H9 (cell line): ENCODE measurements at regions not wholly inside any gene's neighbourhood (a gene's known extent, or its start where the extent isn't known, plus 50 kb on each side); places are given as distances from the start of the nearest gene placed in this dataset.

Experiments
- DNase-seq: peaks from one replicate; pipeline ENCODE4 v3.0.0-alpha.2; 2017
- H2AFZ ChIP-seq: one replicate; pipeline ENCODE4 v1.6.1; 2013; ENCODE audit warnings: mild to moderate bottlenecking, low read length, control low read depth, moderate library complexity
- H2AK5ac ChIP-seq: 2 replicates; pipeline ENCODE4 v1.6.1; 2013; ENCODE audit warnings: low read length, control low read depth, mixed read lengths; ENCODE audit not compliant: insufficient read length
- H2BK120ac ChIP-seq: one replicate; pipeline ENCODE4 v1.6.1; 2013; ENCODE audit warnings: low read depth, mild to moderate bottlenecking, low read length, control low read depth, inconsistent platforms; ENCODE audit not compliant: poor library complexity, severe bottlenecking
- H2BK12ac ChIP-seq: 2 replicates; pipeline ENCODE4 v1.6.1; 2013; ENCODE audit warnings: low read length, control low read depth, mixed read lengths, low read depth; ENCODE audit not compliant: insufficient read length
- H2BK15ac ChIP-seq: 2 replicates; pipeline ENCODE4 v1.6.1; 2013; ENCODE audit warnings: low read depth, low read length, control low read depth
- H2BK20ac ChIP-seq: one replicate; pipeline ENCODE4 v1.6.1; 2013; ENCODE audit warnings: low read depth, mild to moderate bottlenecking, low read length, control low read depth, inconsistent platforms; ENCODE audit not compliant: poor library complexity, severe bottlenecking
- H2BK5ac ChIP-seq: 2 replicates; pipeline ENCODE4 v1.6.1; 2013; ENCODE audit warnings: low read length, control low read depth, mixed read lengths; ENCODE audit not compliant: insufficient read length
- H3K14ac ChIP-seq: 2 replicates; pipeline ENCODE4 v1.6.1; 2013; ENCODE audit warnings: low read length, control low read depth; ENCODE audit not compliant: insufficient read depth
- H3K18ac ChIP-seq: 2 replicates; pipeline ENCODE4 v1.6.1; 2013; ENCODE audit warnings: low read depth, mild to moderate bottlenecking, mixed read lengths, low read length, control low read depth; ENCODE audit not compliant: insufficient read length
- H3K23ac ChIP-seq: 2 replicates; pipeline ENCODE4 v1.6.1; 2013; ENCODE audit warnings: low read length, control low read depth, mixed read lengths, low read depth; ENCODE audit not compliant: insufficient read length
- H3K23me2 ChIP-seq: 2 replicates; pipeline ENCODE4 v1.6.1; 2013; ENCODE audit warnings: low read depth, mild to moderate bottlenecking, mixed read lengths, low read length, control low read depth; ENCODE audit not compliant: insufficient read length, poor library complexity, severe bottlenecking
- H3K27ac ChIP-seq: 2 replicates; pipeline ENCODE4 v1.5.1; 2013; ENCODE audit warnings: low read length, control low read depth, mixed read lengths, low read depth; ENCODE audit not compliant: insufficient read length
- H3K27me3 ChIP-seq: 2 replicates; pipeline ENCODE4 v1.6.1; 2013; ENCODE audit warnings: low read length, control low read depth, inconsistent platforms; ENCODE audit not compliant: insufficient read depth
- H3K4ac ChIP-seq: 2 replicates; pipeline ENCODE4 v1.6.1; 2013; ENCODE audit warnings: low read depth, mild to moderate bottlenecking, control low read depth, inconsistent platforms, low read length, moderate library complexity
- H3K4me1 ChIP-seq: 2 replicates; pipeline ENCODE4 v1.6.1; 2013; ENCODE audit warnings: low read length, control low read depth, inconsistent platforms; ENCODE audit not compliant: insufficient read depth
- H3K4me2 ChIP-seq: 2 replicates; pipeline ENCODE4 v1.6.1; 2013; ENCODE audit warnings: low read length, control low read depth, mixed read lengths; ENCODE audit not compliant: insufficient read length, insufficient read depth
- H3K56ac ChIP-seq: 2 replicates; pipeline ENCODE4 v1.6.1; 2013; ENCODE audit warnings: low read depth, mild to moderate bottlenecking, mixed read lengths, low read length, control low read depth; ENCODE audit not compliant: insufficient read length
- H3K79me1 ChIP-seq: 2 replicates; pipeline ENCODE4 v1.6.1; 2013; ENCODE audit warnings: low read depth, mild to moderate bottlenecking, moderate library complexity, low read length, control low read depth, inconsistent platforms; ENCODE audit not compliant: insufficient read depth, poor library complexity, severe bottlenecking
- H3K79me2 ChIP-seq: 2 replicates; pipeline ENCODE4 v1.6.1; 2013; ENCODE audit warnings: low read length, control low read depth, inconsistent platforms; ENCODE audit not compliant: insufficient read depth
- H3K9ac ChIP-seq: 2 replicates; pipeline ENCODE4 v1.6.1; 2013; ENCODE audit warnings: low read length, control low read depth, mixed read lengths; ENCODE audit not compliant: insufficient read length; ENCODE audit errors: extremely low read depth
- H3K9me3 ChIP-seq: one replicate; pipeline ENCODE4 v1.6.1; 2013; ENCODE audit warnings: low read depth, low read length, inconsistent platforms; ENCODE audit not compliant: control insufficient read depth
- H3T11ph ChIP-seq: one replicate; pipeline ENCODE4 v1.6.1; 2013; ENCODE audit warnings: mild to moderate bottlenecking, low read length, control low read depth, inconsistent platforms
- H4K20me1 ChIP-seq: one replicate; pipeline ENCODE4 v1.6.1; 2013; ENCODE audit not compliant: control insufficient read depth, insufficient read length, insufficient read depth
- H4K5ac ChIP-seq: 2 replicates; pipeline ENCODE4 v1.6.1; 2013; ENCODE audit warnings: low read depth, mild to moderate bottlenecking, mixed read lengths, low read length, control low read depth; ENCODE audit not compliant: insufficient read length
- H4K8ac ChIP-seq: replicated peaks from 2 replicates; pipeline ENCODE4 v1.6.1; 2013; ENCODE audit warnings: low read length, control low read depth, mixed read lengths, low read depth; ENCODE audit not compliant: insufficient read length
- H4K91ac ChIP-seq: 2 replicates; pipeline ENCODE4 v1.6.1; 2013; ENCODE audit warnings: low read depth, mild to moderate bottlenecking, moderate library complexity, mixed read lengths, low read length, control low read depth; ENCODE audit not compliant: insufficient read length
- H3K27ac Mint-ChIP-seq, 3 experiments: 2 replicates in 2 of 3; 3 replicates in 1 of 3; pipeline ENCODE4 v1.8.0; 2020 to 2021; ENCODE audit warnings: mixed read lengths in 3 of 3, mild to moderate bottlenecking in 1 of 3, moderate library complexity in 1 of 3
- H3K27me3 Mint-ChIP-seq: 2 replicates; pipeline ENCODE4 v1.8.0; 2021; ENCODE audit warnings: low read depth, mild to moderate bottlenecking, moderate library complexity, mixed read lengths
- H3K36me3 Mint-ChIP-seq, 3 experiments: 2 replicates in 2 of 3; 3 replicates in 1 of 3; pipeline ENCODE4 v1.8.0; 2020 to 2021; ENCODE audit warnings: low read depth in 3 of 3, mixed read lengths in 3 of 3; ENCODE audit not compliant: insufficient read depth in 1 of 3
- H3K4me1 Mint-ChIP-seq, 2 experiments: 2 replicates each; pipeline ENCODE4 v1.8.0; 2020; ENCODE audit warnings: mixed read lengths in 2 of 2
- H3K4me3 Mint-ChIP-seq, 2 experiments: 2 replicates in 1 of 2; 3 replicates in 1 of 2; pipeline ENCODE4 v1.8.0; 2020 to 2021; ENCODE audit warnings: mild to moderate bottlenecking in 2 of 2, mixed read lengths in 2 of 2, moderate library complexity in 1 of 2
- H3K9me3 Mint-ChIP-seq, 2 experiments: 2 replicates in 1 of 2; 3 replicates in 1 of 2; pipeline ENCODE4 v1.8.0; 2020; ENCODE audit warnings: mild to moderate bottlenecking in 2 of 2, mixed read lengths in 2 of 2, moderate library complexity in 1 of 2
- WGBS: extraction: QIAGEN DNeasy Blood & Tissue Kit; methylation state at CpG from one replicate; pipeline ENCODE4 v1.1.7; 2013; ENCODE audit warnings: missing lambda C conversion rate, low lambda C conversion rate, mixed read lengths; ENCODE audit not compliant: insufficient read length; ENCODE audit errors: extremely low coverage; 5-methylcytosine and 5-hydroxymethylcytosine counted together
- TF ChIP-seq, protein P1 (sequence below): fragments of 200-600 bp; sonication (generic); conservative IDR thresholded peaks from 3 replicates; pipeline ENCODE4 v1.8.0; 2021; ENCODE audit warnings: antibody characterized with exemption, mild to moderate bottlenecking

DNA sequence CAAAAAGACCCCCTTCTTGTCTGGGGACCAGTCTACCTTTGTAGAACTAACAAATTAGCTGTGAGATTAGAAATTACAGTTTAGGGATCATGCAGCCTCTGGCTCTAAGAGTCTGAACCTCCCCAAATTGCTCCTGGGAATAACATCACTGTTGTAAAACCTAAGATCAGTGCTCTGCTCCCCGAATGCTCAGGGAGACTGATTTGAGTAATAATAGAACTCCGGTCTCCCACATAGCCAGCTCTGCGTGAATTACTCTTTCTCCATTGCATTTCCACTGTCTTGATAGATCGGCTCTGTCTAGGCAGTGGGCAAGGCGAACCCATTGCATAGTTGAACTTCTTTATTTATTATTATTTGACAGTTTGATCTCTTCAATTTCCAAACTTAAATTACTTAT is 160.8 kb upstream of the VCX3A start:
- H3K4ac ChIP-seq = no peak overlapping the region
- H3K4me1 Mint-ChIP-seq = peaks cover 47 to 51% of the 10 kb centered on the region in 2 experiments
- H3K36me3 Mint-ChIP-seq = peaks cover 2 to 10% (median 7%) of the 10 kb centered on the region in 3 experiments; a peak in 6 of 7 replicates
- no peak overlapping the region for H3K23ac ChIP-seq
- TF ChIP-seq, protein P1, sequence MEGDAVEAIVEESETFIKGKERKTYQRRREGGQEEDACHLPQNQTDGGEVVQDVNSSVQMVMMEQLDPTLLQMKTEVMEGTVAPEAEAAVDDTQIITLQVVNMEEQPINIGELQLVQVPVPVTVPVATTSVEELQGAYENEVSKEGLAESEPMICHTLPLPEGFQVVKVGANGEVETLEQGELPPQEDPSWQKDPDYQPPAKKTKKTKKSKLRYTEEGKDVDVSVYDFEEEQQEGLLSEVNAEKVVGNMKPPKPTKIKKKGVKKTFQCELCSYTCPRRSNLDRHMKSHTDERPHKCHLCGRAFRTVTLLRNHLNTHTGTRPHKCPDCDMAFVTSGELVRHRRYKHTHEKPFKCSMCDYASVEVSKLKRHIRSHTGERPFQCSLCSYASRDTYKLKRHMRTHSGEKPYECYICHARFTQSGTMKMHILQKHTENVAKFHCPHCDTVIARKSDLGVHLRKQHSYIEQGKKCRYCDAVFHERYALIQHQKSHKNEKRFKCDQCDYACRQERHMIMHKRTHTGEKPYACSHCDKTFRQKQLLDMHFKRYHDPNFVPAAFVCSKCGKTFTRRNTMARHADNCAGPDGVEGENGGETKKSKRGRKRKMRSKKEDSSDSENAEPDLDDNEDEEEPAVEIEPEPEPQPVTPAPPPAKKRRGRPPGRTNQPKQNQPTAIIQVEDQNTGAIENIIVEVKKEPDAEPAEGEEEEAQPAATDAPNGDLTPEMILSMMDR = no peak
- H3K79me2 ChIP-seq = no peaks in the 10 kb centered on the region
- peak overlapping the region in 1 of 2 experiments; percentile 14; a peak in 1 of 5 replicates for H3K4me3 Mint-ChIP-seq
- H3K9me3 ChIP-seq = no peaks in the 10 kb centered on the region
- no peak overlapping the region for H3K56ac ChIP-seq
- H4K20me1 ChIP-seq = no peaks in the 10 kb centered on the region
- peak overlapping the region; percentile 76 to 98 (median 94) for H3K27ac Mint-ChIP-seq
- no peak for DNase-seq
- no peaks in the 10 kb centered on the region for H3K27me3 Mint-ChIP-seq
- no peak overlapping the region for H4K91ac ChIP-seq
- peak overlapping the region; percentile 68 for H3K27ac ChIP-seq
- no peak overlapping the region for H2BK120ac ChIP-seq
- H3K79me1 ChIP-seq = no peaks in the 10 kb centered on the region
- no peak overlapping the region for H2AK5ac ChIP-seq
- H3T11ph ChIP-seq = peak overlapping the region; percentile 82
- H3K9me3 Mint-ChIP-seq = peaks cover 4 to 5% of the 10 kb centered on the region in 2 experiments; a peak in 3 of 5 replicates
- H3K18ac ChIP-seq = no peak overlapping the region
- no peak overlapping the region for H3K4me2 ChIP-seq
- H3K14ac ChIP-seq = no peak overlapping the region
- H2BK15ac ChIP-seq = no peak overlapping the region
- H2BK5ac ChIP-seq = no peak overlapping the region
- H4K8ac ChIP-seq = no peak overlapping the region
- no CpG with 5 or more reads among the region's 5 CpGs for WGBS
- peaks cover 11% of the 10 kb centered on the region for H3K4me1 ChIP-seq
- H4K5ac ChIP-seq = no peak overlapping the region
- H3K27me3 ChIP-seq = no peaks in the 10 kb centered on the region
- H3K23me2 ChIP-seq = no peaks in the 10 kb centered on the region
- no peak overlapping the region for H2BK20ac ChIP-seq
- no peak overlapping the region for H3K9ac ChIP-seq
- no peak overlapping the region for H2AFZ ChIP-seq
- no peak overlapping the region for H2BK12ac ChIP-seq
